CD4-positive, alpha-beta T cell (primary cell): ENCODE measurements at regions not wholly inside any gene's neighbourhood (a gene's known extent, or its start where the extent isn't known, plus 50 kb on each side); places are given as distances from the start of the nearest gene placed in this dataset.

Source experiments
- ATAC-seq: fragments of 200-7000 bp; cut with Tn5 transposase; one replicate; pipeline ENCODE4 v1.10.0; 2022; ENCODE audit warnings: mild to moderate bottlenecking; ENCODE audit not compliant: poor library complexity
- CTCF ChIA-PET: fragments of 350-600 bp; sonication (Branson Sonifier 250); formaldehyde crosslinking; loops from one replicate; lab custom pipeline; 2021; ENCODE audit warnings: antibody characterized with exemption, inconsistent platforms; lab: Charles Lee
- POLR2A ChIA-PET: fragments of 350-600 bp; sonication (Branson Sonifier 250); formaldehyde crosslinking; loops from one replicate; lab custom pipeline; 2021; ENCODE audit warnings: antibody characterized with exemption, inconsistent platforms; lab: Charles Lee
- DNase-seq, 14 experiments: peaks; one replicate each; pipeline ENCODE4 v3.0.0-alpha.2; 2013 to 2020; ENCODE audit warnings: mixed read lengths in 2 of 14
- H3K27ac ChIP-seq, 2 donors: one replicate each; pipeline versions ENCODE4 v1.5.1 to v1.7.0; 2013; ENCODE audit warnings: low read length in 2 of 2, low read depth in 1 of 2, mild to moderate bottlenecking in 1 of 2
- H3K27me3 ChIP-seq, 2 experiments: 1 replicate in 1 of 2; 2 replicates in 1 of 2; pipeline versions ENCODE4 v1.6.1 to v1.7.0; 2013; ENCODE audit warnings: low read length in 2 of 2, control low read depth in 1 of 2, mild to moderate bottlenecking in 1 of 2, moderate library complexity in 1 of 2; ENCODE audit not compliant: insufficient read depth in 2 of 2, control insufficient read depth in 1 of 2
- H3K36me3 ChIP-seq: one replicate; pipeline ENCODE4 v1.6.1; 2013; ENCODE audit warnings: low read length, control low read depth; ENCODE audit not compliant: insufficient read depth
- H3K4me1 ChIP-seq: one replicate; pipeline ENCODE4 v1.6.1; 2013; ENCODE audit warnings: low read length, control low read depth; ENCODE audit not compliant: insufficient read depth
- H3K4me3 ChIP-seq: one replicate; pipeline ENCODE4 v1.5.1; 2013; ENCODE audit warnings: mild to moderate bottlenecking, low read length, moderate library complexity
- H3K9me3 ChIP-seq, 2 experiments: 1 replicate in 1 of 2; 2 replicates in 1 of 2; pipeline versions ENCODE4 v1.6.1 to v1.7.0; 2013; ENCODE audit warnings: low read length in 2 of 2, mild to moderate bottlenecking in 2 of 2, control low read depth in 1 of 2, moderate library complexity in 1 of 2; ENCODE audit not compliant: control insufficient read depth in 1 of 2, insufficient read depth in 1 of 2
- H3K27ac Mint-ChIP-seq: one replicate; pipeline ENCODE4 v1.8.0; 2020; ENCODE audit warnings: mixed read lengths
- H3K27me3 Mint-ChIP-seq: one replicate; pipeline ENCODE4 v1.8.0; 2021; ENCODE audit warnings: mixed read lengths
- H3K36me3 Mint-ChIP-seq: one replicate; pipeline ENCODE4 v1.8.0; 2021; ENCODE audit warnings: low read depth, mixed read lengths
- H3K4me1 Mint-ChIP-seq: one replicate; pipeline ENCODE4 v1.8.0; 2021; ENCODE audit warnings: low read depth, mixed read lengths
- H3K4me3 Mint-ChIP-seq: one replicate; pipeline ENCODE4 v1.8.0; 2020; ENCODE audit warnings: mild to moderate bottlenecking, mixed read lengths
- H3K9me3 Mint-ChIP-seq: one replicate; pipeline ENCODE4 v1.8.0; 2020; ENCODE audit warnings: mixed read lengths
- CTCF ChIP-seq: fragments of 200-600 bp; IDR thresholded peaks from one replicate; pipeline ENCODE4 v1.8.0; 2022; ENCODE audit warnings: antibody characterized with exemption, mild to moderate bottlenecking
- intact Hi-C, 2 experiments: fragments of 100-400 bp; cut with DNase I in 1 of 2; cut with micrococcal nuclease in 1 of 2; formaldehyde crosslinking; loops; one replicate each; pipeline versions ENCODE4 v1.15.1 to v1.9.0; 2023 to 2025; cut with DNase I, micrococcal nuclease

GRCh38 chr9:86644675-86645034 is 290.4 kb upstream of the TUT7 start:
- Mint-ChIP-seq H3K27me3 (no peaks in the 10 kb centered on the region), H3K27ac (no peak overlapping the region), H3K4me1 (no peaks in the 10 kb centered on the region), H3K36me3 (no peaks in the 10 kb centered on the region), H3K4me3 (no peak overlapping the region), H3K9me3 (no peaks in the 10 kb centered on the region)
- TF ChIP-seq CTCF: no peak
- Histone ChIP-seq H3K4me1 (no peaks in the 10 kb centered on the region), H3K27ac (no peak overlapping the region), H3K9me3 (peaks cover 0 to 4% of the 10 kb centered on the region in 2 experiments), H3K36me3 (no peaks in the 10 kb centered on the region), H3K4me3 (no peak overlapping the region), H3K27me3 (no peaks in the 10 kb centered on the region)
- ATAC-seq: no peak
- DNase-seq: no peak
- CTCF ChIA-PET: no interaction called here
- POLR2A ChIA-PET: no interaction called here
- intact Hi-C loops: no loop called here

GRCh38 chr9:86643946-86644674 is 289.9 kb upstream of the TUT7 start:
- Mint-ChIP-seq H3K27me3 (no peaks in the 10 kb centered on the region), H3K9me3 (no peaks in the 10 kb centered on the region), H3K27ac (no peak overlapping the region), H3K4me1 (no peaks in the 10 kb centered on the region), H3K4me3 (no peak overlapping the region), H3K36me3 (no peaks in the 10 kb centered on the region)
- no peaks in the 10 kb centered on the region for H3K27me3 ChIP-seq
- intact Hi-C loops: no loop called here
- no peak overlapping the region for H3K27ac ChIP-seq
- no peaks in the 10 kb centered on the region for H3K4me1 ChIP-seq
- no peaks in the 10 kb centered on the region for H3K36me3 ChIP-seq
- CTCF ChIA-PET: no interaction called here
- ATAC-seq: no peak
- no peak for DNase-seq
- H3K4me3 ChIP-seq: no peak overlapping the region
- TF ChIP-seq CTCF: no peak
- POLR2A ChIA-PET: no interaction called here
- H3K9me3 ChIP-seq: peaks cover 0 to 4% of the 10 kb centered on the region in 2 experiments

GRCh38 chr9:86642721-86643120 is 288.5 kb upstream of the TUT7 start:
- no peak overlapping the region for H3K27ac ChIP-seq
- DNase-seq (no peak), ATAC-seq (no peak)
- H3K4me3 ChIP-seq: no peak overlapping the region
- intact Hi-C loops: no loop called here
- peaks cover 0 to 4% of the 10 kb centered on the region in 2 experiments for H3K9me3 ChIP-seq
- no peaks in the 10 kb centered on the region for H3K36me3 ChIP-seq
- no peak for TF ChIP-seq CTCF
- no peaks in the 10 kb centered on the region for H3K27me3 ChIP-seq
- H3K4me1 ChIP-seq: no peaks in the 10 kb centered on the region
- H3K4me1 Mint-ChIP-seq: no peaks in the 10 kb centered on the region
- ChIA-PET CTCF (no interaction called here), POLR2A (no interaction called here)
- no peaks in the 10 kb centered on the region for H3K9me3 Mint-ChIP-seq
- no peaks in the 10 kb centered on the region for H3K36me3 Mint-ChIP-seq
- H3K27me3 Mint-ChIP-seq: peaks cover 4% of the 10 kb centered on the region
- H3K4me3 Mint-ChIP-seq: no peak overlapping the region
- no peak overlapping the region for H3K27ac Mint-ChIP-seq
